ENCODE measurements at regions not wholly inside any gene's neighbourhood (a gene's known extent, or its start where the extent isn't known, plus 50 kb on each side); places are given as distances from the start of the nearest gene placed in this dataset.
"Not testable (repeated sequence)": the region's sequence is repeated elsewhere in the genome, so short reads cannot be mapped to it uniquely, and the experiment has no call there.

GRCh38 chr13:62123409-62123808 lies 707.8 kb upstream of the PCDH20 start:
- Histone ChIP-seq H4K20me1 (no peaks in the 10 kb centered on the region), H3K27me3 (no peaks in the 10 kb centered on the region), H3K27ac (no peak overlapping the region), H3K9me3 (replicated peaks in 1 of 11) (peaks cover 0 to 18% (median 10%) of the 10 kb centered on the region in 11 experiments; a peak in 9 of 22 replicates), H3K4me3 (no peak overlapping the region), H3K9ac (no peak overlapping the region), H3K4me2 (no peak overlapping the region), H3K4me1 (peaks cover 0 to 12% (median 3%) of the 10 kb centered on the region in 10 experiments; a peak in 8 of 20 replicates), H3K36me3 (no peaks in the 10 kb centered on the region)
- no peak for TF ChIP-seq Cebpa-rat (IDR thresholded peaks at IDR 0.05)

- Histone ChIP-seq H3K9ac (no peak overlapping the region), H4K20me1 (no peaks in the 10 kb centered on the region), H3K4me1 (peaks cover 0 to 12% (median 3%) of the 10 kb centered on the region in 10 experiments; a peak in 8 of 20 replicates), H3K27ac (no peak overlapping the region), H3K36me3 (no peaks in the 10 kb centered on the region), H3K27me3 (no peaks in the 10 kb centered on the region), H3K9me3 (replicated peaks in 1 of 11) (peaks cover 0 to 12% (median 5%) of the 10 kb centered on the region in 11 experiments; a peak in 6 of 22 replicates), H3K4me3 (no peak overlapping the region), H3K4me2 (no peak overlapping the region)
- no peak for TF ChIP-seq Cebpa-rat (IDR thresholded peaks at IDR 0.05)
These were observed 706.8 kb upstream of the PCDH20 start for GRCh38 chr13:62122434-62122833.

GRCh38 chr13:62119739-62120700 lies 704.4 kb upstream of the PCDH20 start:
- Histone ChIP-seq H3K4me1 (peaks cover 0 to 12% (median 3%) of the 10 kb centered on the region in 10 experiments; a peak in 8 of 20 replicates), H4K20me1 (no peaks in the 10 kb centered on the region), H3K9me3 (replicated peaks in 1 of 11) (peaks cover 0 to 12% (median 0%) of the 10 kb centered on the region in 11 experiments; a peak in 1 of 22 replicates), H3K9ac (no peak overlapping the region), H3K27ac (no peak overlapping the region), H3K27me3 (no peaks in the 10 kb centered on the region), H3K36me3 (no peaks in the 10 kb centered on the region), H3K4me2 (peak overlapping the region in 3 of 11 experiments; percentile 15 to 34 (median 28); a peak in 7 of 22 replicates), H3K4me3 (no peak overlapping the region)
- TF ChIP-seq Cebpa-rat (IDR thresholded peaks at IDR 0.05) = no peak

- no peaks in the 10 kb centered on the region for H3K9me3 ChIP-seq (replicated peaks in 1 of 11)
- H4K20me1 ChIP-seq = no peaks in the 10 kb centered on the region
- H3K4me1 ChIP-seq = peaks cover 0 to 10% (median 3%) of the 10 kb centered on the region in 10 experiments; a peak in 8 of 20 replicates
- no peaks in the 10 kb centered on the region for H3K27me3 ChIP-seq
- H3K4me3 ChIP-seq = no peak overlapping the region
- H3K36me3 ChIP-seq = no peaks in the 10 kb centered on the region
- H3K4me2 ChIP-seq = no peak overlapping the region
- H3K27ac ChIP-seq = no peak overlapping the region
- no peak overlapping the region for H3K9ac ChIP-seq
- TF ChIP-seq Cebpa-rat (IDR thresholded peaks at IDR 0.05) = no peak
These were observed 700.2 kb upstream of the PCDH20 start for GRCh38 chr13:62115831-62116230.

- Histone ChIP-seq H3K36me3 (no peaks in the 10 kb centered on the region), H3K27me3 (no peaks in the 10 kb centered on the region), H4K20me1 (no peaks in the 10 kb centered on the region), H3K9me3 (replicated peaks in 1 of 11) (no peaks in the 10 kb centered on the region), H3K27ac (no peak overlapping the region), H3K4me3 (no peak overlapping the region), H3K4me2 (no peak overlapping the region), H3K9ac (no peak overlapping the region), H3K4me1 (no peaks in the 10 kb centered on the region)
- no peak for TF ChIP-seq Cebpa-rat (IDR thresholded peaks at IDR 0.05)
These were observed 697.5 kb upstream of the PCDH20 start for GRCh38 chr13:62113179-62113578.

GRCh38 chr13:62110079-62110478 lies 694.4 kb upstream of the PCDH20 start:
- Histone ChIP-seq H3K4me1 (no peaks in the 10 kb centered on the region), H3K4me3 (no peak overlapping the region), H3K9me3 (replicated peaks in 1 of 11) (peaks cover 0 to 13% (median 11%) of the 10 kb centered on the region in 11 experiments; a peak in 10 of 22 replicates), H3K27ac (no peak overlapping the region), H3K36me3 (no peaks in the 10 kb centered on the region), H4K20me1 (no peaks in the 10 kb centered on the region), H3K9ac (no peak overlapping the region), H3K4me2 (no peak overlapping the region), H3K27me3 (no peaks in the 10 kb centered on the region)
- no peak for TF ChIP-seq Cebpa-rat (IDR thresholded peaks at IDR 0.05)

GRCh38 chr13:62104136-62104535 lies 688.5 kb upstream of the PCDH20 start:
- not testable (repeated sequence) for H3K27ac ChIP-seq

GRCh38 chr13:62096652-62097051 lies 681.0 kb upstream of the PCDH20 start:
- Histone ChIP-seq H3K9me3 (replicated peaks in 1 of 11) (peaks cover 0 to 8% (median 5%) of the 10 kb centered on the region in 11 experiments; a peak in 9 of 22 replicates), H3K36me3 (no peaks in the 10 kb centered on the region), H3K4me1 (peaks cover 0 to 18% (median 5%) of the 10 kb centered on the region in 10 experiments; a peak in 4 of 20 replicates), H3K9ac (no peak overlapping the region), H3K27me3 (no peaks in the 10 kb centered on the region), H4K20me1 (no peaks in the 10 kb centered on the region), H3K4me2 (no peak overlapping the region), H3K27ac (no peak overlapping the region), H3K4me3 (no peak overlapping the region)
- TF ChIP-seq Cebpa-rat (IDR thresholded peaks at IDR 0.05) = no peak

More at GRCh38 chr13:62104136-62104535, 688.5 kb upstream of the PCDH20 start:
- H3K4me2 ChIP-seq, H4K20me1 ChIP-seq, H3K4me3 ChIP-seq, H3K36me3 ChIP-seq, H3K9ac ChIP-seq, H3K4me1 ChIP-seq, H3K27me3 ChIP-seq: not testable (repeated sequence)
- peaks cover 0 to 14% (median 11%) of the 10 kb centered on the region in 11 experiments; a peak in 10 of 22 replicates for H3K9me3 ChIP-seq (replicated peaks in 1 of 11)

GRCh38 chr13:62094932-62095331 lies 679.3 kb upstream of the PCDH20 start:
- H3K4me1 ChIP-seq = peaks cover 0 to 18% (median 5%) of the 10 kb centered on the region in 10 experiments; a peak in 4 of 20 replicates
- peaks cover 0 to 8% (median 5%) of the 10 kb centered on the region in 11 experiments; a peak in 8 of 22 replicates for H3K9me3 ChIP-seq (replicated peaks in 1 of 11)
- no peaks in the 10 kb centered on the region for H3K36me3 ChIP-seq
- no peak overlapping the region for H3K9ac ChIP-seq
- H3K27ac ChIP-seq = no peak overlapping the region
- H3K27me3 ChIP-seq = no peaks in the 10 kb centered on the region
- no peaks in the 10 kb centered on the region for H4K20me1 ChIP-seq
- TF ChIP-seq Cebpa-rat (IDR thresholded peaks at IDR 0.05) = no peak
- H3K4me3 ChIP-seq = no peak overlapping the region
- no peak overlapping the region for H3K4me2 ChIP-seq
